ENCODE measurements at regions not wholly inside any gene's neighbourhood (a gene's known extent, or its start where the extent isn't known, plus 50 kb on each side); places are given as distances from the start of the nearest gene placed in this dataset.

DNA sequence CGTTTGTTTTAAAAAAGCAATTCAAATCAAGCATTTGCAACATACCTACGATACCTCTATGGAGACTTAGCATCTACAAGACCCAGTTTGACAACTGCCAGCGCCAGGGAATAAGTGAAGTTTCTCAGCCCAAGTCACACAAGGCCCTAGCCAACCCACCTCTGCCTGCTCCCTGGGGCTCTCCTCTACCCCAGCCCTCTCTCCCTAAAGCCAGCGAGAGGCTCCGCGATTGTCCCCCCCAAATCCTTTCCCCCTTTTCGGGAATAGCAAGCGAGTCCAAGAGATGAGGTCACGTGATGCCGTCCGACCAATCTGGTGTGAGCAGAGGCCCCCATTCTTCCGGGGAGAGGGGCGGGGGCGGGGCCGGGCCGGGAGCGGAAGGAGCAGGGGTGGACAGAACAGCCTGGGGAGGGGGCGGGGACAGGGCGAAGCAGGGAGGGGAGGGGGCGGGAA is 102.2 kb upstream of the RAB6C start:
- H3K27me3 Mint-ChIP-seq = no peaks in the 10 kb centered on the region
- peak overlapping the region; percentile 88 for H3K27ac Mint-ChIP-seq
- H3K9me3 Mint-ChIP-seq = no peaks in the 10 kb centered on the region
- DNase-seq = peak; percentile 70
- peak overlapping the region; percentile 93 for H3K4me3 Mint-ChIP-seq
- no peaks in the 10 kb centered on the region for H3K36me3 Mint-ChIP-seq
- peaks cover 6% of the 10 kb centered on the region for H3K4me1 Mint-ChIP-seq

DNA sequence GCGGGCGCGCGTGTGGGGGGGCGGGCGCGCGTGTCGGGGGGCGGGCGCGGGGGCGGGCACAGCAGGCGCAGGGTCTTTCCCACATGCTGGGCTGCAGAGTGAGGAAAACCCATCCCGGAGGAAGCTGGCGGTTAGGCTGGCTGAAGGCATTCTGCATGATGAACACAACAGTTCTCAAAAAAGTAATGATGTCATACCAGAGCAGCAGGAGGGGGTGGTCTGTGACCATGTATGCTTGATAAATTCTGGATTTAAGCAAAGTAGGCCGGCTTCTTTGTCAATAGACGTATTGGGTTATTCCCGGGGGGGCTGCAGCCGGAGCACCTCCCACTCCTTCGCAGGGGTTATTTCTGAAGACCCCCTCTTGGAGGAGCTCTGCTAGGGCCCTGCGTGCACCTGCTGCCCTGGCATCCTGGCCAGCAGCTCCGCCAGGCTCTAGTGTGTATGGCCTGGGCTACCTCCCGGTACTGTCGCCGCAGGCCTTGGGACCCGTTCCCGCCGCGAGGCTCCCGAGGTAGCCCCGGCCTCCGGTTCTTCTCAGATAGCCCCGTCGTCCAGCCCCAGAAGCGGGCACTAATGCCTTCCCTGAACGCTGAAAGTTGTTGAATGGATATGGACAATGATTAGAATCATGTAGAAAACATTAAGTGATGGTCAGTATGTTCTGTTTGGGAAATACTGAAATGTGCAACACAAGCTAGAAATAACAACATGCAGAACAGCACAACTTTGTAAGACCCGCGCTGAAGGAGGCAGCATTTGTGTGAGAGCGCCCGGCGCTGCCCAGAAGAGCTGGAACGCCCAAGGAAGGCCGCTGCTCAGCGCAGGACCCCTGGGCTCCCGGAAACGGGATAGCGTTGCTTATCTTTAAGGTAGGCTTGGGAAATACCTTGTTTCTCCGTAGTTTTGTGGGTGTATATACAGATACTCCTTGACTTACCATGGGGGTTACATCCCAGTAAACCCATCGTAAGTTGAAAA is 101.4 kb upstream of the RAB6C start:
- Mint-ChIP-seq H3K9me3 (no peaks in the 10 kb centered on the region), H3K36me3 (no peaks in the 10 kb centered on the region), H3K27ac (no peak overlapping the region), H3K27me3 (no peaks in the 10 kb centered on the region), H3K4me3 (peak overlapping the region; percentile 70), H3K4me1 (peaks cover 6% of the 10 kb centered on the region)
- DNase-seq = no peak

DNA sequence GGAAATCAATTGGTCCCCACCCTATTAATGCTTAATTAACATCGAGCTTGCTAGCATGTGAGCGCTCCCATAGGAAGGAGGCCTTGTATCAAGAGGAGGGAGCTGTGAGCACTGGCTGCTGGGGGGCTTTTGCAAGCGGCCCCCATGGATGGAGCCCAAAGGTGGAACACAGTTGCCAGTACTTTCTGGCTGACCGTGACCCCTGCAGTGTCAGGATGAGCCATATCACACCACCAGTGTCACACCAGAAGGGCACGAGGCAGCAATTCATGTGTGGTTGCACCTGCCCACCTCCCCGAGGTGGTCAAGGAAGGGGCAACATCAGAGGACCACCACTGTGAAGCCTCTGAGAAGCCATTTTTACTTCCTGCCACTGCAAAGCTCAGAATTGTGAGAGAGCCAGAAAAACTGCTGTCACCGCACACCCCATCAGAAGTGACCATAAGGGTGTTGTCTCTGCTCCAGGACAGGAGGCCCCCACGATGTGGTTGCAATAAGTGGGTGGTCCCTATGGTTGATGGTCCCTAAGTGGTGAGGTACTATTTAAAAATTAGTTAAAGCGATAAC is 99.8 kb upstream of the RAB6C start:
- DNase-seq = no peak
- Mint-ChIP-seq H3K4me1 (peaks cover 6% of the 10 kb centered on the region), H3K27me3 (no peaks in the 10 kb centered on the region), H3K9me3 (no peaks in the 10 kb centered on the region), H3K36me3 (no peaks in the 10 kb centered on the region), H3K27ac (no peak overlapping the region), H3K4me3 (no peak overlapping the region)

DNA sequence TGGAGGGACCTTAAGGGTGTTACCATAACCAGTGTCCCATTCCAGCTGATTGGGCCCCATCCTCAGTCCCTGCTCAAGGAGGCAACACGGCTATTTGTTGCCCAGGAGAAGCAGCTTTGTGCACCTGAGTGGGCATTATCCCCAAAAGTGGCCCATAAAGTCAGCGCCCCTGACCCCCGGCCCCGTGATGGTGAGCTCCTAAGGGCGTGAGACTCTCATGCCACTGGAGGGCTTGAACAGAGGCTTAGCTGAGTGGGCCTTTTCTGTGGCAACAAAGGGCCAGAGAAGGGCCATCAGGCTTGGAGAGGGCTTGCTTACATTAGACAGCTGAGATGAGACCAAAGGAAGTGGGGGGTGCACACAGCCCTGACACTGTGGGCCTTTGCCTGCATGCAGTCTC is 99.2 kb upstream of the RAB6C start:
- Mint-ChIP-seq H3K9me3 (no peaks in the 10 kb centered on the region), H3K4me3 (no peak overlapping the region), H3K27me3 (no peaks in the 10 kb centered on the region), H3K36me3 (no peaks in the 10 kb centered on the region), H3K27ac (no peak overlapping the region), H3K4me1 (peaks cover 6% of the 10 kb centered on the region)
- no peak for DNase-seq

DNA sequence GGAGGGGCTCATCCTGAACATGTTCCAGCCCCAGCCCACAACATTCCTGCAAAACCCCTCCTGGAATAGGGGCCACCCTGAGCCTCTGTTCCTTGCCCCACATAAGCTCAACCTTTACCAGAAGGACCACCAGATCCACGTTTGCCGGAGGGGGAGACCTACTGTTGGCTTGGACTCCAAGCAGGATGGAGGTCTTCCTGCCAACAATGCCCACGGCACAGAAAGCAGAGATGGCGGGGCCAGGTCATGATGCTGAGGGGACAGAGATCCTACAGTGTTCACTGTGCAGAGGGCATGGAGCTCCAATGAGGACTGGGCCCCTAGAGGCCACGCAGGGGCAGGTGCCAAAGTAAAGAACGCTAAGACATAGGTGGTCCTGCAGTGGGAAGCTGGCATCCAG is 98.5 kb upstream of the RAB6C start:
- Mint-ChIP-seq H3K27me3 (no peaks in the 10 kb centered on the region), H3K36me3 (no peaks in the 10 kb centered on the region), H3K4me1 (peaks cover 6% of the 10 kb centered on the region), H3K9me3 (no peaks in the 10 kb centered on the region), H3K4me3 (no peak overlapping the region), H3K27ac (no peak overlapping the region)
- no peak for DNase-seq

DNA sequence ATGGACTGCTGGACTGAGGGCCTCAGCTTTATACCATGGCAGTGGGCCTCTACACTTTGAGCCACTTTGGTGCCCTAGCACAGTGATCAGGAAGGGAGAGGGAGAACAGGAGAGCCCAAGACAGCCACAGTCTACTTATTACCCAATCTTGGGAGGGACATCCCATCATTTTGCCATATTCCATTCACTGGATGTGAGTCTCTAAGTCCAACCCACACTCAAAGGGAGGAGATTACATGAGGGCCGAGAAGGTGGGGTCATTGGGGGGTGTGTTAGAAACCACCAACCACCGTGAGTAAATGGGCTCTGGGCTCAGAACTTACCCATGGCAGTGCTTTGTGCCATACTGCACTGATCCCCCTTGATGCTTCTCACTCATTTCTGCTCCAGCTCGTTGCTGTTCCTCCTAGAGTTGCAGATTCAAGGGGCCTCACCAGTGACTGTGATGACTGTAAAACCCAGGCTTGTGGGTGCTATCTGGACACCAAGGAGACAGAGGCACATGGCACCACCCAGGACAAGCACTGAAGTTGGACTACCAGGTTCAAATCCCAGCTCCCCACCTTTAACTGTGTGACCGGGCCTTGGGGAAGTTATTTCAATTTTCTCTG is 97.6 kb upstream of the RAB6C start:
- no peaks in the 10 kb centered on the region for H3K36me3 Mint-ChIP-seq
- peaks cover under 1% of the 10 kb centered on the region for H3K4me1 Mint-ChIP-seq
- no peaks in the 10 kb centered on the region for H3K27me3 Mint-ChIP-seq
- DNase-seq = no peak
- no peak overlapping the region for H3K4me3 Mint-ChIP-seq
- no peak overlapping the region for H3K27ac Mint-ChIP-seq
- no peaks in the 10 kb centered on the region for H3K9me3 Mint-ChIP-seq

DNA sequence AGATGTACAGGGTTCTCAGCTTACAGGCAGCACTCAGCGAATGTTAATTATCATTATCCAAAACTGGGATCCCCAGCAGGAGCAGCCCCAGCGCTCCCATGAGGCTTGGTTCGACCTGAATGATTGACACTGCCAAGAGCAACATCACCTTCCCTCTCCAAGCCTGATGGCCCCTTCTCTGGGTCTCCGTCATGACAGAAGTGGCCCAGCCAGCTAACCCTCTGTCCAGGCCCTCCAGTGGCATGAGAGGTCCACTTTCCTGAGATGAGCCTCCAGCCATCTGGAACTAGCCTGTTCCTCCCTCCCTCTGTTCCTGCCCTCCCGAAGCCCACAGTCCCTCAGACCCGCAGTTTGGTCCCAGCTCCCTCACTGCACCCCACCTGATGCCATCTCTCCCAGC is 97.0 kb upstream of the RAB6C start:
- DNase-seq = no peak
- Mint-ChIP-seq H3K4me3 (no peak overlapping the region), H3K36me3 (no peaks in the 10 kb centered on the region), H3K27me3 (no peaks in the 10 kb centered on the region), H3K27ac (no peak overlapping the region), H3K4me1 (no peaks in the 10 kb centered on the region), H3K9me3 (no peaks in the 10 kb centered on the region)

DNA sequence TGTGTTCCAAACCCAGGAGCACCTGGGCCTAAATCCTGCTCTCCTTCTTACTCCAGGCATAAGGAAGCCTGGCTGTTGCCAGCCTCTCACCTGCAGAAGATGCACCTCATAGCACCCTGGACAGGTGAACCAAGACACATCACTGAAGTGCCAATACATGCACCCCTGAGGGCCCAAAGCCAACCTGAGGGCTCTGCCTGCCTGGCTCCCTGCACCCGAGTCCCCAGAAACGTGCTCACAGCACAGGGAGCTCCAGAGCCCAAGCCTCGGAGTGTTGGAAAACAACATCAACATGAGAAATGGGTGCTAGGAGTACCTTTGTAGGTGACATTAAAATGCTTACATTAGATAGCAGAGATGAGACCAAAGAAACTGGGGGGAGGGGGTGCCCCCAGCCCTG is 96.3 kb upstream of the RAB6C start:
- Mint-ChIP-seq H3K27ac (no peak overlapping the region), H3K4me3 (no peak overlapping the region), H3K4me1 (no peaks in the 10 kb centered on the region), H3K27me3 (no peaks in the 10 kb centered on the region), H3K9me3 (no peaks in the 10 kb centered on the region), H3K36me3 (no peaks in the 10 kb centered on the region)
- no peak for DNase-seq

DNA sequence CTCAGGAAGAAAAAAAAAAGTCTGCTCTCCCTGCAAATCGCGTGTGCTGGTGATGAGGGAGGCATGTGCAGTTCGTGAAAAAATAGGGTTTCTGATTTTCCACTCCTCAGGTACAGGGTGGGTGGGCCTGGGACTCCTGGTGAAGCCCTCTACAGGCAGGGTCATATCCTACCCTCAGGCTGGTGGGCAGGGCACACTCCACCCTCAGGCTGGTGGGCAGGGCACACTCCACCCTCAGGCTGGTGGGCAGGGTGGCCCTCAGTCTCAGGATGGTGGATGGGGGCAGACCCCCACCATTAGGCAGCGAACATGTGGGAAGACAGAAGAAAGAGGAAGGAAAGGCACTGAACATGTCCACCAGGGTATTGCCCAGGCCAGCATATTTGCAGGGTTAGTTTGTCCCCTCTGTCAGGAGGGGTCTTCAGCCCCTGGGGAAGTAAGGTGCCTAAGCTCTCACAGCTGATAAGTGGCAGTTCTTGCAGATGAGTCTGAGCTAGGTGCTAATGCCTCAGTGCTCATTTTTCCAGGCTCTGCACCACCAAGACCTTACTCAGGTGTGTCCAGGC is 95.2 kb upstream of the RAB6C start:
- H3K36me3 Mint-ChIP-seq = no peaks in the 10 kb centered on the region
- H3K27ac Mint-ChIP-seq = no peak overlapping the region
- no peaks in the 10 kb centered on the region for H3K27me3 Mint-ChIP-seq
- H3K4me1 Mint-ChIP-seq = no peaks in the 10 kb centered on the region
- H3K9me3 Mint-ChIP-seq = no peaks in the 10 kb centered on the region
- no peak overlapping the region for H3K4me3 Mint-ChIP-seq
- no peak for DNase-seq

DNA sequence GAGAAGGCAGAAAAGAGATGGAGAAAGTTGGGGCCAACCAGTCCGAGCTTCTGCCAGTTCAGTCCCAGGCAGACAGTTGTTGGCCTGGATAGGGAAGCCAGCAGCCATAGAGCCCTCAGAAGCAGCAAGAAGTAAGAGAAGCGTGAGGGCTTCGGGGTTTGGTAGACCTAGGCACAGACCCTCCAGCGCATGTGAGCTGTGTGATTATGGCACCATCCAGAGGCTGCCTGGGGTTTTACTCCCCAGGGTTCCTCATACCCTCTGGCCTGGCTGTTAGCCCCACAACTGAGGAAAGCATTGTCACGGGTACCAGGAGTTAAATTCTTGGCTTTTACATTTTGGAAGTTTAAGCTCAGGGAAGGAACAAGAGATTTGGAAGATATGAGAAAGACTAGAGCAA is 93.7 kb upstream of the RAB6C start:
- no peak for DNase-seq
- no peaks in the 10 kb centered on the region for H3K9me3 Mint-ChIP-seq
- no peak overlapping the region for H3K4me3 Mint-ChIP-seq
- H3K27me3 Mint-ChIP-seq = no peaks in the 10 kb centered on the region
- no peak overlapping the region for H3K27ac Mint-ChIP-seq
- H3K36me3 Mint-ChIP-seq = no peaks in the 10 kb centered on the region
- no peaks in the 10 kb centered on the region for H3K4me1 Mint-ChIP-seq

DNA sequence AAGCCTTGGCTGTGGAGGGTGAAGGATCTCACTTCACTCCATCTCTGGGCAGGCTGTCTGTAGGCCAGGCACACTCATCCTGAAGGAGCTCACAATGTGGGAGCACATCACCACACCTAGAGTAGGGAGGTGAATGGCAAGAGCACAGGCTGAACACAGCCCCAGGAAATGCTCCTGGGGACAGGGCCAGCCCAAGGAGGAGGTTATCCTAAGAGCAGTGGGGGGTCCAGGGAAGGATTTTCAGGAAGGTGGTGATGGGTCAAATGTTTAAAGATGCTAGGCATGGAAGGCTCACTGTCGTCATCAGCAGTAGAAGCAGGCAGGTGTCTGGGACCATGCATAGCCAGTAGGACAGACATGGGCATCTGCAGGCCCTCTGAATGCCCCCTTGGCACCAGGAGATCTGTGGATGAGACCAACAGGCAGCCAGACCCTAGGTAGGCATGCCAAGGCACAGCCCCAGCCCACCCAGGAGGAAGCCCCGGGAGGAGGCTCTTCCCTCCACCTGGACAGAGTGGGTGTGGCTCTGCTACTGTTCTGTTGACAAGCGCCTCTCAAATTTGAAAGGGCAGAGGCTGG is 91.7 kb upstream of the RAB6C start:
- Mint-ChIP-seq H3K36me3 (no peaks in the 10 kb centered on the region), H3K4me3 (no peak overlapping the region), H3K27ac (no peak overlapping the region), H3K27me3 (no peaks in the 10 kb centered on the region), H3K9me3 (no peaks in the 10 kb centered on the region), H3K4me1 (no peaks in the 10 kb centered on the region)
- no peak for DNase-seq

DNA sequence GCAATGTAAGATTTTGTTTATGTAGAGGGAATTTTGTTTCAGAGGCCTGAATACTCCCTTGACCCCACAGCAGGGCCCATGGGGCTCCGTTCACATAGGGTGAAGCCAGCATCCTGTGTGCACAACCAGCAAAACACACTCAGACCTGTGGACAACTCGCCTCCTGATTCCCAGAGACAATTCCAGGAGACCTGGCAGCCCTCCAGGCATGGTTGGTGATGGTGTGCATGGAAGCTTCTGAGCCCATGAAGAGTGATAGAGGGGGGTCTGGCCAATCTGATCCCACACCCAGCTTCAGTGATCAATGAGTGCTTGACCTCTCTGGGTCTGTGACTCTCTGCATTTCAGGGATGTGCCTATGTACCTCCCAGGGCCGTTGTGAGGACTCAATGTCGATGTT is 91.0 kb upstream of the RAB6C start:
- DNase-seq = no peak
- no peaks in the 10 kb centered on the region for H3K9me3 Mint-ChIP-seq
- no peaks in the 10 kb centered on the region for H3K27me3 Mint-ChIP-seq
- H3K36me3 Mint-ChIP-seq = no peaks in the 10 kb centered on the region
- no peaks in the 10 kb centered on the region for H3K4me1 Mint-ChIP-seq
- no peak overlapping the region for H3K27ac Mint-ChIP-seq
- H3K4me3 Mint-ChIP-seq = no peak overlapping the region

DNA sequence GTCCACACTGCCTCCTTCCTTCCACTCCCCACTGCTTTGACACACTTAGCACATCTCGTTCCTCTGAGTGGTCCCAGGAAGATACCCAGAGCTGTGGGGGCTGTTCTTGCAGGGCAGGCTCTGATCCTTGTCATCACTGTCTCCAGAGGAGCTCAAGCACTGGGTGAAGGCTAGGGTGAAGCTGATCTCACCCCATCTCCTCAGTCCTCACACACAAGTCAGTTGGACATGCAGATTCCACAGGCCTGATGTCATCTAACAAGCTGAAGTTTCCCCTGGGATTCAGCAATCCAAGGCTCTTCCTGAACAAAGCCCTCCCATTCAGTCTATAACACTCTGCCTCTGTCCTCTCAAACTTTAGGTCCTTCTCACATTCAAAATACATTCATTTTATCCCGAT is 90.6 kb upstream of the RAB6C start:
- H3K4me3 Mint-ChIP-seq = no peak overlapping the region
- no peaks in the 10 kb centered on the region for H3K9me3 Mint-ChIP-seq
- no peaks in the 10 kb centered on the region for H3K4me1 Mint-ChIP-seq
- no peaks in the 10 kb centered on the region for H3K27me3 Mint-ChIP-seq
- no peak overlapping the region for H3K27ac Mint-ChIP-seq
- no peaks in the 10 kb centered on the region for H3K36me3 Mint-ChIP-seq
- no peak for DNase-seq

DNA sequence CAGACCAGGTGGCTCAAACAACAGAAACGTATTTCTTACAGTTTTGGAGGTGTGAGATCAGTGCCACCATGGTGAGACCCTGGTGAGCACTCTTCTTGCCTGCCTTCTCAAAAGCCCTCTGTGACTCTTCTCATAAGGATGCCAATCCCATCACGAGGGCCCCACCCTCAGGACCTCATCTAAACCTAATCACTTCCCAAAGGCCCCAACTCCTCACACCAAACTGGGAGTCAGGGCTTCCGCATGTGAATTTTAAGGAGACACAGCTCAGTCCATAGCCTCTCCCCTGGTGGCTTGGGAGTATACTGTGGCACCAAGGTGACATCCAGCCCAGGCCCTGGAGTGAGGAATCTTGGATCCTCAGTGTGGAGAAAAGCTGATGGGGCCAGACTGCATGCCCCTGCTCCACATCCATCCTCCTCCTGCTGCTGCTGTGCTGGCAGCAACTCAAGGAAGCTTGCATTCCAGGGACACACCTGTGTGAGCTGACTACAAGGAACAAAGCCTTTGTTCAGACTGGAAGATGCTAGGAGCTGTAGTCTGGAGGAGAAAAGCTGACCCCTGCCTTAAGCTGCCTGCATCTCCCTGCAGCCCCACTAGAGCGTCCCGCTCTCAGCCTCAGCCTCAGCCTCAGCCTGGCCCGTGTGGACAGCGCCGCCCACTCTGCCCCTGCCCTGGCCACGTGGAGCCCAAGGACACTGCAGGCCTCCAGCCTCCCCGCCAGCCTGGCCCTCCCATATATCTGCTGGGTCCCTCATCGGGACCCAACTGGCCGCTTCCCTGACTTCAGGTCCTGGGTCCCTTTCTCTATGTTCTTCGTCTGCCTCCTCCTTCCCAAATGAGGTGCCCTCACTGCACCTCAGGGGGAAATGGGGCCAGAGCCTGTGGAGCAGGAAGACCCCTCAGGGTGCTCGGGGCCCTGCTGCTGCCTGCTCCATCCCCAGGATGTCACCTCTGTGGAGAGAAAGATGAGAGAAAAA is 87.8 kb upstream of the RAB6C start:
- H3K36me3 Mint-ChIP-seq = no peaks in the 10 kb centered on the region
- no peaks in the 10 kb centered on the region for H3K27me3 Mint-ChIP-seq
- DNase-seq = no peak
- H3K9me3 Mint-ChIP-seq = no peaks in the 10 kb centered on the region
- H3K4me3 Mint-ChIP-seq = no peak overlapping the region
- H3K27ac Mint-ChIP-seq = no peak overlapping the region
- H3K4me1 Mint-ChIP-seq = no peaks in the 10 kb centered on the region

All from activated naive CD8-positive, alpha-beta T cell treated with anti-CD3 and anti-CD28 coated beads for 36 hours (primary cell).